ENCODE measurements at regions not wholly inside any gene's neighbourhood (a gene's known extent, or its start where the extent isn't known, plus 50 kb on each side); places are given as distances from the start of the nearest gene placed in this dataset.

DNA sequence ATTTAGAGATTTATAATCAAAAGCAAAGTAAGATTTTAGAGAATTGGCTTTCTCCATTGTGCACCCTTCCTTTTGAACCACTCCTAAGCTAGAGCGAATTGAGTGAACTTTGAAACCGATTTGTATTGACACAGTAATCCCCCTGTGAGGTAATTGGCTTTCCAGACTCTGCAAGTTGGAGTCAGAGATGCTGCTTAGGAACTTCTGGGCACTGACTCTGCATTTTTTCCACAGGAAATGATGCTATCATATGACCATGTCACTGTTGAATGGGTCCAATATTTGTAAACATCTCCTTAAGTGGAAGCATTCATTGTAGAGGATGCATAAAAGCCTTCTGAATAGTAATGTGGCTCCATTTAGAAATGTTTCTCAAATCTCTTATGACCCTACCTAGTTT is 394.4 kb upstream of the ZNF608 start:
- TF ChIP-seq, protein P1, sequence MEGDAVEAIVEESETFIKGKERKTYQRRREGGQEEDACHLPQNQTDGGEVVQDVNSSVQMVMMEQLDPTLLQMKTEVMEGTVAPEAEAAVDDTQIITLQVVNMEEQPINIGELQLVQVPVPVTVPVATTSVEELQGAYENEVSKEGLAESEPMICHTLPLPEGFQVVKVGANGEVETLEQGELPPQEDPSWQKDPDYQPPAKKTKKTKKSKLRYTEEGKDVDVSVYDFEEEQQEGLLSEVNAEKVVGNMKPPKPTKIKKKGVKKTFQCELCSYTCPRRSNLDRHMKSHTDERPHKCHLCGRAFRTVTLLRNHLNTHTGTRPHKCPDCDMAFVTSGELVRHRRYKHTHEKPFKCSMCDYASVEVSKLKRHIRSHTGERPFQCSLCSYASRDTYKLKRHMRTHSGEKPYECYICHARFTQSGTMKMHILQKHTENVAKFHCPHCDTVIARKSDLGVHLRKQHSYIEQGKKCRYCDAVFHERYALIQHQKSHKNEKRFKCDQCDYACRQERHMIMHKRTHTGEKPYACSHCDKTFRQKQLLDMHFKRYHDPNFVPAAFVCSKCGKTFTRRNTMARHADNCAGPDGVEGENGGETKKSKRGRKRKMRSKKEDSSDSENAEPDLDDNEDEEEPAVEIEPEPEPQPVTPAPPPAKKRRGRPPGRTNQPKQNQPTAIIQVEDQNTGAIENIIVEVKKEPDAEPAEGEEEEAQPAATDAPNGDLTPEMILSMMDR (IDR thresholded peaks at IDR 0.05): no peak
- TF ChIP-seq POLR2A (IDR thresholded peaks at IDR 0.05): no peak
